ENCODE measurements at regions not wholly inside any gene's neighbourhood (a gene's known extent, or its start where the extent isn't known, plus 50 kb on each side); places are given as distances from the start of the nearest gene placed in this dataset.

GRCh38 chr5:38789777-38790176, 56.0 kb upstream of the OSMR start:
- Histone ChIP-seq H3K23me2 (ENCODE audit: insufficient read length, low read depth, low read length, poor library complexity, severe bottlenecking) (no peaks in the 10 kb centered on the region), H3K9me3 (ENCODE audit: control insufficient read depth, low read depth, low read length) (no peaks in the 10 kb centered on the region), H3K4me1 (ENCODE audit: insufficient read depth, low read length) (no peaks in the 10 kb centered on the region), H4K8ac (replicated peaks; ENCODE audit: insufficient read length, low read depth, low read length) (no peak overlapping the region), H2BK12ac (ENCODE audit: insufficient read length, low read depth, low read length) (no peak overlapping the region), H3K79me1 (ENCODE audit: insufficient read depth, low read depth, low read length, poor library complexity, severe bottlenecking) (no peaks in the 10 kb centered on the region), H4K20me1 (ENCODE audit: control insufficient read depth, insufficient read depth, insufficient read length) (no peaks in the 10 kb centered on the region), H3K79me2 (ENCODE audit: insufficient read depth, low read length) (no peaks in the 10 kb centered on the region), H2AFZ (ENCODE audit: low read length) (no peak overlapping the region), H3K9ac (ENCODE audit: extremely low read depth, insufficient read length, low read length) (no peak overlapping the region), H3K23ac (ENCODE audit: insufficient read length, low read depth, low read length) (no peak overlapping the region), H3K14ac (ENCODE audit: insufficient read depth, low read length) (no peak overlapping the region), H2BK5ac (ENCODE audit: insufficient read length, low read length) (no peak overlapping the region), H2BK120ac (ENCODE audit: low read depth, low read length, poor library complexity, severe bottlenecking) (no peak overlapping the region), H3K4me2 (ENCODE audit: insufficient read depth, insufficient read length, low read length) (no peak overlapping the region), H3K27ac (ENCODE audit: insufficient read length, low read depth, low read length) (no peak overlapping the region), H4K5ac (ENCODE audit: insufficient read length, low read depth, low read length) (no peak overlapping the region), H3K18ac (ENCODE audit: insufficient read length, low read depth, low read length) (no peak overlapping the region), H2BK15ac (ENCODE audit: low read depth, low read length) (no peak overlapping the region), H2BK20ac (ENCODE audit: low read depth, low read length, poor library complexity, severe bottlenecking) (no peak overlapping the region), H3K4ac (ENCODE audit: low read depth, low read length) (no peak overlapping the region), H3K27me3 (ENCODE audit: insufficient read depth, low read length) (no peaks in the 10 kb centered on the region), H3T11ph (ENCODE audit: low read length) (no peak overlapping the region), H4K91ac (ENCODE audit: insufficient read length, low read depth, low read length) (no peak overlapping the region), H2AK5ac (ENCODE audit: insufficient read length, low read length) (no peak overlapping the region), H3K56ac (ENCODE audit: insufficient read length, low read depth, low read length) (no peak overlapping the region)
- H3K4me1 Mint-ChIP-seq, result no peaks in the 10 kb centered on the region
- no peak for DNase-seq
- no peak for TF ChIP-seq CTCF (conservative IDR thresholded peaks at IDR 0.05)
- peaks cover 0 to 5% (median 0%) of the 10 kb centered on the region in 3 experiments; a peak in 1 of 7 replicates for H3K36me3 Mint-ChIP-seq (ENCODE audit: insufficient read depth in 1 of 3, low read depth in 3 of 3)
- peaks cover 12 to 14% of the 10 kb centered on the region in 2 experiments for H3K9me3 Mint-ChIP-seq
- H3K4me3 Mint-ChIP-seq, result no peak overlapping the region
- WGBS (ENCODE audit: extremely low coverage, insufficient read length, low lambda C conversion rate), result no CpG with 5 or more reads among the region's 2 CpGs
- H3K27me3 Mint-ChIP-seq (ENCODE audit: low read depth), result no peaks in the 10 kb centered on the region
- H3K27ac Mint-ChIP-seq, result no peak overlapping the region

Data from H9 (cell line).